ENCODE measurements at regions not wholly inside any gene's neighbourhood (a gene's known extent, or its start where the extent isn't known, plus 50 kb on each side); places are given as distances from the start of the nearest gene placed in this dataset.
"Not testable (repeated sequence)": the region's sequence is repeated elsewhere in the genome, so short reads cannot be mapped to it uniquely, and the experiment has no call there.

DNA sequence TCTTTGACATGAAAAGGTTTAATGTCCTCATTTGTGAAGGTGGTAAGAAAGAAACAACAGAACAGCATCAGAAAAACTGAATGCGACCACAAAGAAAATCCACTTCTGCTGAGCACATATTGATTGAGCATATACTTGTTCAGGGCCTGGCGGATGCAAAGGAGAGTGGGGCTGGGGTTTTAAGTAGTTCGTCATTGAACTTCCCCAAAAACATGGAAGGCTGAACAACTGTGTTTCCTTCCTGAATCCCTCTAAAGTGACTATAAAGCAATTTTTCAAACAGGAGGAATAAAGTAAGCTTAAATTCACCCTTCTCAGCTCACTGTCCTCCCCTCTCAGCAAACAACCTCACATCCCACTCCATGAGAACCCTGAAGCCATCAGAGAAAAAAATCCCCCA lies 262.9 kb downstream of the AGTPBP1 start:
- no peak overlapping the region for H2AFZ ChIP-seq (ENCODE audit: low read length)
- no peak overlapping the region for H3K9ac ChIP-seq (ENCODE audit: low read depth, low read length, poor library complexity)
- H3K18ac ChIP-seq (ENCODE audit: low read length) = no peak overlapping the region
- H3K36me3 ChIP-seq (replicated peaks in 1 of 2; ENCODE audit: control insufficient read depth in 2 of 2, insufficient read depth in 2 of 2, low read length in 2 of 2) = no peaks in the 10 kb centered on the region
- no peak overlapping the region for H3K23ac ChIP-seq (ENCODE audit: low read depth, low read length, poor library complexity)
- H3K4ac ChIP-seq (ENCODE audit: low read length) = no peak overlapping the region
- H3K27me3 ChIP-seq (ENCODE audit: control insufficient read depth in 3 of 3, insufficient read depth in 3 of 3, low read depth in 1 of 3, low read length in 3 of 3) = no peaks in the 10 kb centered on the region
- no peak overlapping the region for H2BK5ac ChIP-seq (ENCODE audit: low read length)
- no peak overlapping the region for H3K4me3 ChIP-seq (ENCODE audit: low read length in 2 of 2)
- no peak overlapping the region for H3K27ac ChIP-seq (replicated peaks; ENCODE audit: low read length)
- no peak overlapping the region for H2BK12ac ChIP-seq (ENCODE audit: low read length)
- H3K14ac ChIP-seq (ENCODE audit: low read length) = no peak overlapping the region
- peaks cover 0 to 2% of the 10 kb centered on the region in 2 donors for H3K9me3 ChIP-seq (replicated peaks in 1 of 2; ENCODE audit: control insufficient read depth in 2 of 2, insufficient read depth in 1 of 2, low read depth in 1 of 2, low read length in 2 of 2)
- no peak for DNase-seq (ENCODE audit: low spot score)
- H4K91ac ChIP-seq (ENCODE audit: low read depth, low read length, poor library complexity) = no peak overlapping the region
- H2AK5ac ChIP-seq (ENCODE audit: low read depth, low read length) = no peak overlapping the region
- H2BK120ac ChIP-seq (ENCODE audit: low read depth, low read length) = no peak overlapping the region
- no CpG with 5 or more reads among the region's 3 CpGs for WGBS, 2 donors (ENCODE audit: extremely low coverage in 2 of 2, insufficient read length in 2 of 2, insufficient replicate concordance in 1 of 2)
- no peak overlapping the region for H4K8ac ChIP-seq (ENCODE audit: low read depth, low read length)
- no peak overlapping the region for H2BK15ac ChIP-seq (ENCODE audit: low read length)
- H3K4me1 ChIP-seq (ENCODE audit: control insufficient read depth in 2 of 2, insufficient read depth in 1 of 2, low read depth in 1 of 2, low read length in 2 of 2) = no peaks in the 10 kb centered on the region
- no peak overlapping the region for H3K4me2 ChIP-seq (ENCODE audit: insufficient read depth, low read length, poor library complexity, severe bottlenecking)
- H3K79me1 ChIP-seq (ENCODE audit: low read depth, low read length) = no peaks in the 10 kb centered on the region

GRCh38 chr9:85474896-85475295 lies 266.9 kb downstream of the AGTPBP1 start:
- H3K4me3 ChIP-seq (ENCODE audit: low read length in 2 of 2); H3K9ac ChIP-seq (ENCODE audit: low read depth, low read length, poor library complexity); H3K23ac ChIP-seq (ENCODE audit: low read depth, low read length, poor library complexity); H2AFZ ChIP-seq (ENCODE audit: low read length); H3K79me1 ChIP-seq (ENCODE audit: low read depth, low read length); H3K9me3 ChIP-seq (replicated peaks in 1 of 2; ENCODE audit: control insufficient read depth in 2 of 2, insufficient read depth in 1 of 2, low read depth in 1 of 2, low read length in 2 of 2); H2BK12ac ChIP-seq (ENCODE audit: low read length); H3K27me3 ChIP-seq (ENCODE audit: control insufficient read depth in 3 of 3, insufficient read depth in 3 of 3, low read depth in 1 of 3, low read length in 3 of 3); H3K36me3 ChIP-seq (replicated peaks in 1 of 2; ENCODE audit: control insufficient read depth in 2 of 2, insufficient read depth in 2 of 2, low read length in 2 of 2); H3K4me2 ChIP-seq (ENCODE audit: insufficient read depth, low read length, poor library complexity, severe bottlenecking); H3K27ac ChIP-seq (replicated peaks; ENCODE audit: low read length); H2BK15ac ChIP-seq (ENCODE audit: low read length); H2BK120ac ChIP-seq (ENCODE audit: low read depth, low read length); H3K18ac ChIP-seq (ENCODE audit: low read length); H4K91ac ChIP-seq (ENCODE audit: low read depth, low read length, poor library complexity); H3K4me1 ChIP-seq (ENCODE audit: control insufficient read depth in 2 of 2, insufficient read depth in 1 of 2, low read depth in 1 of 2, low read length in 2 of 2); H2AK5ac ChIP-seq (ENCODE audit: low read depth, low read length); DNase-seq (ENCODE audit: low spot score); H3K4ac ChIP-seq (ENCODE audit: low read length); H2BK5ac ChIP-seq (ENCODE audit: low read length); H4K8ac ChIP-seq (ENCODE audit: low read depth, low read length): not testable (repeated sequence)
- H3K14ac ChIP-seq (ENCODE audit: low read length) = peak overlapping the region; percentile 56

- Histone ChIP-seq H3K9ac (ENCODE audit: low read depth, low read length, poor library complexity) (no peak overlapping the region), H2AFZ (ENCODE audit: low read length) (no peak overlapping the region), H2BK12ac (ENCODE audit: low read length) (no peak overlapping the region), H3K18ac (ENCODE audit: low read length) (no peak overlapping the region), H3K4me3 (ENCODE audit: low read length in 2 of 2) (no peak overlapping the region), H3K4me2 (ENCODE audit: insufficient read depth, low read length, poor library complexity, severe bottlenecking) (no peak overlapping the region), H2BK5ac (ENCODE audit: low read length) (no peak overlapping the region), H4K8ac (ENCODE audit: low read depth, low read length) (peak overlapping the region; percentile 93), H2AK5ac (ENCODE audit: low read depth, low read length) (no peak overlapping the region), H2BK15ac (ENCODE audit: low read length) (no peak overlapping the region), H3K27me3 (ENCODE audit: control insufficient read depth in 3 of 3, insufficient read depth in 3 of 3, low read depth in 1 of 3, low read length in 3 of 3) (no peaks in the 10 kb centered on the region), H3K14ac (ENCODE audit: low read length) (no peak overlapping the region), H3K23ac (ENCODE audit: low read depth, low read length, poor library complexity) (no peak overlapping the region), H3K79me1 (ENCODE audit: low read depth, low read length) (no peaks in the 10 kb centered on the region), H3K36me3 (replicated peaks in 1 of 2; ENCODE audit: control insufficient read depth in 2 of 2, insufficient read depth in 2 of 2, low read length in 2 of 2) (no peaks in the 10 kb centered on the region), H2BK120ac (ENCODE audit: low read depth, low read length) (no peak overlapping the region), H3K4me1 (ENCODE audit: control insufficient read depth in 2 of 2, insufficient read depth in 1 of 2, low read depth in 1 of 2, low read length in 2 of 2) (no peaks in the 10 kb centered on the region), H3K4ac (ENCODE audit: low read length) (no peak overlapping the region), H3K9me3 (replicated peaks in 1 of 2; ENCODE audit: control insufficient read depth in 2 of 2, insufficient read depth in 1 of 2, low read depth in 1 of 2, low read length in 2 of 2) (peaks cover 0 to 2% of the 10 kb centered on the region in 2 donors), H4K91ac (ENCODE audit: low read depth, low read length, poor library complexity) (no peak overlapping the region), H3K27ac (replicated peaks; ENCODE audit: low read length) (no peak overlapping the region)
- WGBS, 2 donors (ENCODE audit: extremely low coverage in 2 of 2, insufficient read length in 2 of 2, insufficient replicate concordance in 1 of 2) = no CpG with 5 or more reads among the region's 1 CpG
- DNase-seq (ENCODE audit: low spot score) = no peak
These were observed 270.0 kb downstream of the AGTPBP1 start for GRCh38 chr9:85471791-85472190.

GRCh38 chr9:85469041-85469440 lies 272.7 kb downstream of the AGTPBP1 start:
- no CpG with 5 or more reads among the region's 10 CpGs for WGBS, 2 donors (ENCODE audit: extremely low coverage in 2 of 2, insufficient read length in 2 of 2, insufficient replicate concordance in 1 of 2)
- Histone ChIP-seq H4K91ac (ENCODE audit: low read depth, low read length, poor library complexity) (no peak overlapping the region), H3K36me3 (replicated peaks in 1 of 2; ENCODE audit: control insufficient read depth in 2 of 2, insufficient read depth in 2 of 2, low read length in 2 of 2) (no peaks in the 10 kb centered on the region), H3K4me2 (ENCODE audit: insufficient read depth, low read length, poor library complexity, severe bottlenecking) (no peak overlapping the region), H3K14ac (ENCODE audit: low read length) (no peak overlapping the region), H3K9me3 (replicated peaks in 1 of 2; ENCODE audit: control insufficient read depth in 2 of 2, insufficient read depth in 1 of 2, low read depth in 1 of 2, low read length in 2 of 2) (no peaks in the 10 kb centered on the region), H2BK5ac (ENCODE audit: low read length) (no peak overlapping the region), H3K18ac (ENCODE audit: low read length) (no peak overlapping the region), H3K79me1 (ENCODE audit: low read depth, low read length) (no peaks in the 10 kb centered on the region), H3K27me3 (ENCODE audit: control insufficient read depth in 3 of 3, insufficient read depth in 3 of 3, low read depth in 1 of 3, low read length in 3 of 3) (no peaks in the 10 kb centered on the region), H3K4me1 (ENCODE audit: control insufficient read depth in 2 of 2, insufficient read depth in 1 of 2, low read depth in 1 of 2, low read length in 2 of 2) (no peaks in the 10 kb centered on the region), H3K23ac (ENCODE audit: low read depth, low read length, poor library complexity) (no peak overlapping the region), H2BK12ac (ENCODE audit: low read length) (no peak overlapping the region), H2BK120ac (ENCODE audit: low read depth, low read length) (no peak overlapping the region), H3K4ac (ENCODE audit: low read length) (no peak overlapping the region), H4K8ac (ENCODE audit: low read depth, low read length) (no peak overlapping the region), H3K4me3 (ENCODE audit: low read length in 2 of 2) (no peak overlapping the region), H2AK5ac (ENCODE audit: low read depth, low read length) (no peak overlapping the region), H2AFZ (ENCODE audit: low read length) (no peak overlapping the region), H2BK15ac (ENCODE audit: low read length) (no peak overlapping the region), H3K27ac (replicated peaks; ENCODE audit: low read length) (no peak overlapping the region), H3K9ac (ENCODE audit: low read depth, low read length, poor library complexity) (no peak overlapping the region)
- DNase-seq (ENCODE audit: low spot score) = no peak

All from neuronal stem cell (in vitro differentiated cells).